ENCODE measurements at regions not wholly inside any gene's neighbourhood (a gene's known extent, or its start where the extent isn't known, plus 50 kb on each side); places are given as distances from the start of the nearest gene placed in this dataset.

GRCh38 chr1:217193151-217193550 is 437.7 kb downstream of the GPATCH2 start:
- TF ChIP-seq CTCF (IDR thresholded peaks at IDR 0.05), result no peak
- TF ChIP-seq POLR2A (IDR thresholded peaks at IDR 0.05), result no peak
